Activated T-cell treated with anti-CD3 and anti-CD28 coated beads, Interleukin-2, amount 50 U/mL, for 48 hours (primary cell): ENCODE measurements at regions not wholly inside any gene's neighbourhood (a gene's known extent, or its start where the extent isn't known, plus 50 kb on each side); places are given as distances from the start of the nearest gene placed in this dataset.

ENCODE experiments used
- DNase-seq, 2 experiments: peaks; one replicate each; pipeline ENCODE4 v3.0.0-alpha.2; 2020

DNA sequence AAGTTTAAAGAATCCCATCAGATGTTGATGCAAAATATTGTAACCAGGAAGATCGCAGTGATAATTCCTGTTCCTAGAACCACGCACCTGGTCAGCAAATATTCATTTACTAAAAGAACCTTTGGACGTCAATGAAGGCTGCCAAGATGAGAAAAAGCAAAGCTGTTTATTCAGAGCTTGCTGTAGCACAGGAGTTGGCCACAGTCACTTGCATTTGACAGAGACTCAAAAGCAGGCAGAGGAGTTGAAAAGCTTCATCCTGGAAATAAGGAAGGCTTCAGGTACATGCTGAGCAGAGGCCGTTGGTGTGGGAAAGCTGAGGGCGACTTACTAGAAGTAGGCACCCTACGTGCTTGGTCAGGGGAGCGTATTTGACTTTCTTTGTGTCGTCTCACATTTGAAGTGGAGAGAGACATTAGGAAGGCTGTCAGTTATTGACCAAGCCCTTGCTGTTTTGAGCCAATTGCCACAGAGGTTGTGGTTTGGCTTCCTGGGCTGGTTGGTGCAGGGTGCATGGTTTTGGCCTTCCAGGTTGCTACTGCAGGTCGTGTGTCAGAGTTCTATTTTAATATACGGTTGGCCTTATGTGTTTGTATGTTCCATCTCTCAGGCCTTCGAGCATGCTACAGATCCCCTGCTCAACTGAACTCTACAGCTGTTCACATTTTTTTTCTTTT is 289.6 kb downstream of the METTL4 start:
- DNase-seq = no peak

DNA sequence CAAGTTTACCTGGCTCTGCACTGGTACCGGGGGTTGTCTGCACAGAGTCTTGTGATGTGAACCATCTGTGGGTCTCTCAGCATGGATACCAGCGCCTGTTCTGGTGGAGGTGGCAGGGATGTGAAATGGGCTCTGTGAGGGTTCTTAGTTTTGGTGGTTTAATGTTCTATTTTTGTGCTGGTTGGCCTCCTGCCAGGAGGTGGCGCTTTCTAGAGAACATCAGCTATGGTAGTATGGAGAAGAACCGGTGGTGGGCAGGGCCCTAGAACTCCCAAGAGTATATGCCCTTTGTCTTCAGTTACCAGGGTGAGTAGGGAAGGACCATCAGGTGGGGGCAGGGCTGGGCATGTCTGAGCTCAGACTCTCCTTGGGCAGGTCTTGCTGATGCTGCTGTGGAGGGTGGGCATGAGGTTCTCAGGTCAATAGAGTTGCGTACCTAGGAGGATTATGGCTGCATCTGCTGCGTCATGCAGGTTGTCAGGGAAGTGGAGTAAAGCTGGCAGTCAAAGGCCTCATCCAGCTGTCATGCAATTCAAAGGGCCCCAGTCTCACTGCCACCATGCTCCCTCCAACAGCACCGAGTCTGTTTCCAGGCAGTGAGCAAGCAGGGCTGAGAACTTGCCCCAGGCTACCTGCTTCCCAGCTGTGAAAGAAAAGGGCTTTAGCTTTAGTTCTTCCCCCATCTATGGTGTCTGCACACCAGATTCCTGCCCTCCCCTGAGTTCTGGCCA is 278.0 kb downstream of the METTL4 start:
- peak in 1 of 2 experiments; percentile 20 for DNase-seq

DNA sequence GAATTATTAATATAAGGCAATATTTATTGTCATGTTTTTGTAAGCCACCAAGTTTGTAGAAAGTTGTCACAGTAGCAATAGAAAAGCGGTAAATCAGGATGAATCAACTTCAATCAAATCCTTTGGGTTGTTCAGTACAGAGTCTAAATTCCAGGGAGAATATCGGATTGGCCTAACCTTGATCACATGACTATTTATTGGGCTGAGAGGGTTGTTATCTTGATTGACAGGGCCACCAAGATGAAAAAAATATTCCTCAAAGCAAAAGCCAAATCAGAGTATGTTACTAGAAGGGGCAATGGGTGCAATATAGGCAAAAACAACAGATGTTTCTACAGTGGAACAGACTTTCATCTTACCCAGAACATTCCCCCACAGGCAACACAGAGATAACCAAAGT is 270.0 kb downstream of the METTL4 start:
- no peak for DNase-seq

DNA sequence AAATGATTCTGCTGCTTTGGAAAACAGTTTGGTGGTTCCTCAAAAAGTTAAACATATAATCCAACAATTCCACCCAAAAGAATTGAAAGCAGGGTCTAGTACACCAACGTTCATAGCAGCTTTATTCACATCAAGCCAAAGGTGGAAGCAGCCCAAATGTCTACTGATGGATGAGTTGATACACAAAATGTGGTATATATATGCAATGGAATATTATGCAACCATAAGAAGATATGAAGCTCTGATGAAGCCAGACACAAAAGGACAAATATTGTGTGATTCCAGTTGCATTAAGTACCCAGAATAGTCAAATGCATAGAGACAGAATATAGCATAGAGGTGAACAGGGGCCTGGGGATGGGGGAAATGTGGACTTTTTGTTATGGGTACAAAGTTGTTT is 269.3 kb downstream of the METTL4 start:
- DNase-seq = no peak

DNA sequence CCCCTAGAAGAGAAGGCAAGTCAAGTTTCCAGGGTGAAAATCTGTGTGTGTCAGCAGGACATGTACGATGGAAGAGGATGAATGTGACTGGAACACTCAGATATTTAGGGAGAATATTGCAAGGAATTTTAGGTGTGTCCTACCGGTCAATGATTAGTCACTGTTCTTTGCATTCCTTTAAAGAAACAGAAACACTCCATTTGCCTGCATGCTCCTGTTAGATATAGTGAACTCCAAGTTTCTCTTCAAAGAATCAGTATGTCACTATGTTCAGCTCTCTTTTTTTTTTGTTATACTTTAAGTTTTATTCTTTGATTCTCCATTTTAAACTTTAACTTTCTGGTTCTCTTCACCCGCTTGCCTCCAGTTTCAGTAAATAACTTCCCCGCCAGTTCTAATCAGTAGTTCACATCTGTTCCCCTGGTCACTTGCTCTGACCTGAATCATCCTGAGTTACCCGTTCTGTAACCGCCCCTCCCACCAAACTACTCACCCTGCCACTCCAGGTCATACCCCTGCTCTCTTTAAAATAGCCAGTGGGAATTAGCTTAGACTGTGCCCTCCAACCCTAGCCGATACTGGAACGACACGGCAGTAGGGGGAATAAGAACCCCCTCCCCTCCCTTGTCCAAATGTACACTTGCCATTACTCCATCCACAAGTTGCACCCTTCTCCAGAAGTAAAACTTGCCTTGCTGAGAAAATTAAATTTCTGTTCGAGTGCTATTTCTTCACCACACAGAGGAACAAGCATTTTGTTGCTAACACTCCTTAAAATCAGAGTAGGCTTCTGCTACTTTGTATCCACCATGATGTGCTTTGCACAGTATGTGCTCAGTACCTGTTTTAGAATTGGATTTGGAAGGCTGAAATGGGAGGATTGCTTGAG is 268.4 kb downstream of the METTL4 start:
- DNase-seq = no peak

DNA sequence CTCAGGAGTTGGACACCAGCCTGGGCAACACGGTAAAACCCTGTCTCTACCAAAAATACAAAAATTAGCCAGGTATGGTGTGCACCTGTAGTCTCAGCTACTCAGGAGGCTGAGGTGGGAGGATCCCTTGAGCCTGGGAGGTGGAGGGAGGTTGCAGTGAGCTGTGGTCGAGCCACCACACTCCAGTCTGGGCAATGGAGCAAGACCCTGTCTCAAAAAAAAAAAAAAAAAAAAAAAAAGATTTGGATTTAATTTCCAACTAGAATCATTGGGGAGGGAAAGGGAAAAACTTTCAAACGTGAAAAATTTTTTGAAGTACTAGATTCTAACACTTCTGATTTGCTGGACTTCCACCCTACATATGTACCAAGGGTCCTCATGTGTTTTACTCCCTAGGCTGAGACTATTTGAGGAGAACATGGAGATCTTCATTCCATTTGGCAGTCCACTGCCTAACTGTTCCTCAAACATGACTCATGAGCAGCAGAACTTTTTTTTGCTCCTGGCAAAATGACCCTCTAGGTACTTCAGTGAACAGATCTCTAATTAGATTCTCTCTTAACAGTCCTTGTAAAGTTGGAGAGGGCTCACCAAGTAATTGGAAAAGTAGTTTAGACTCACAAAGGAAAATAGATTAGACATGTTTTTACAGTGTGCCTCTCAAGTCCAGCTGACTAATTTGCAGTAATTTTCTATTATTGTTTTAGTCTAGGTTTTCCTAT is 267.6 kb downstream of the METTL4 start:
- DNase-seq = no peak

DNA sequence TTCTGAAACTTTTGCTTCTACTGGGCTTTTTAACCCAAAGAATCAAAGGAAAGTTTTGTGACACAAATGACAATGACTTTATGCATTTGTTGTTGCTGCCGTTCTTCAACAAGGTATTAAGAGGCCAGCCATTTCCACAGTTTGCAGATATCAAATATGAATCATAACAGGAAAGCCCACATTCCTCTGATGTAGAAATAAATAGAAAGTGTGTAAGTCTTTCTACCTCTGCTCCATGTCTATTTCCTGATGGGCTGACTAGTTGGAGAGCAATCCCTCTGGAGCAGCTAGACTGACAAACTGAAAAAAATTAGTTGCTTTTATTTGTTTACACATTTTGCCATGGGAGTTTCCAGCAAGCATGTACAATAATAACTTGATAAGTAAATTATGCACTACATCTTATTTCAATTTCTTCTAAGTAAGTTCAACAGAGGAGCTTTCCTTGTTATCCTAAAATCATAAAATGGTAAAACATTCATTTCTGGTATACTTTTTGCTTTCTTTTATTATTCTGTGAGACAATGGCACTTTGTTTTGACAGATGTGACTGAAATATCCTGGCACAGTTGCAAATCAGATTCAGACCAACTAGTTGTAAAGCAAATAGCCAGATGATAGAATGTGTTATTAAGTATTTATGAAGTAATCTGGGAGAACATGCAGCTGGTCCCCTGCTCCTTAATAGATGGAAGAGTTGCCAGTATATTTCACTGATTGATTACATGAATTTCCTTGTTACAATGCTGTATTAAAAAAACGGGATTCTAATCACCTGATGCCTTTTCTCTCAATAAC is 266.7 kb downstream of the METTL4 start:
- DNase-seq = no peak

DNA sequence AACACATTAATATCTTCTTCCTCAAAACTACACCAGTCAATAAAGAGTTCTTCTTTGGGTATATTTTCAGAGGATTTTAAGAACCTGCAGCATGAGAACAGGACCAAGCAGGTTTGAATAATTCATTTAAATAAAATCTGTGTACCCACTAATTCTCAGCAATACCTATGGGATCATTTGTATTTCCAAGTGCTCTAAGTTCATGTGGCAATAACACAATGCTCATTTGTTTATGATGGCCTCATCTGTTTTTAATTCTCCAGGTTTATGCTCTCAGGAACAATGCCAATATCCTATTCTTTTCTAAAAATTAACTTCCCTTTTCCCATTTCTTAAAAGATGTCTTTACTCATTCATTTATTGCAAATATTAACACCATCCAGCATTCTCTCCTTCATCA is 264.7 kb downstream of the METTL4 start:
- no peak for DNase-seq

DNA sequence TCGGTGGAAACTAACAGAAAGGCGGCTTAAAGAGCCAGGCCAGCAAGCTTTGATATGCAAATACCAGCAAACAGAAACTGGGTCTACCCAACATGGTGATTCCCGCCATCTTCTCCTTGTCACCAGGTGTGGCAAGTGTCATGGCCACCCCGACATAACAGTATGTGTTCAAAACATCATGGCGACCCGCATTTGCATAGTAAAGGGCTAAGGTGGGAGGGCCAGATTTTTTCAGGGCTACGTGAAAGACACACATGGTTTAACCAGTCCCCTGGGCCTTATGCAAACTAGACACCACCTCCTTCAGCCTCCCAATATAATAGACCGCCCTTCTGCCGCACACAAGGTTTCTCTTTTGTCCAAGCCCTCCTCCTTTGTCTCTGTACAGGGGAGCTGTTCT is 260.4 kb downstream of the METTL4 start:
- DNase-seq = no peak

DNA sequence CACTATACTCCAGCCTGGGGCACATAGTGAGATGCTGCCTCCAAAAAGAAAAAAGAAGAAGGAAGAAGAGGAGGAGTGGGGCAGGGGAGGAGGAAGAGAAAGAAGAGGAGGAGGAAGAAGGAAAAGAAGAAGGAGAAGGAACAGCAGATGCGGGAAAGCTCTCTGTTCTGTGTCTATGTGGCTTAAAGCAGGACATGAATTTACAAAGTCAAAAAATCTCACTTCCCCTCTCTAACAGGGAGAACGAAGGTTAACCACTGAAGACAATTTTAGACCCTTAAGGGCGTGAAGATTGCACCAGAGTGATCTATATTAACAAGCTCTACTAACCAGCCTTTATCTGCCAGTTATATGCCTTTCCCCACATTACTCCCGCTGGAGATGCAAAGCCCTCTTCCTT is 258.9 kb downstream of the METTL4 start:
- no peak for DNase-seq

DNA sequence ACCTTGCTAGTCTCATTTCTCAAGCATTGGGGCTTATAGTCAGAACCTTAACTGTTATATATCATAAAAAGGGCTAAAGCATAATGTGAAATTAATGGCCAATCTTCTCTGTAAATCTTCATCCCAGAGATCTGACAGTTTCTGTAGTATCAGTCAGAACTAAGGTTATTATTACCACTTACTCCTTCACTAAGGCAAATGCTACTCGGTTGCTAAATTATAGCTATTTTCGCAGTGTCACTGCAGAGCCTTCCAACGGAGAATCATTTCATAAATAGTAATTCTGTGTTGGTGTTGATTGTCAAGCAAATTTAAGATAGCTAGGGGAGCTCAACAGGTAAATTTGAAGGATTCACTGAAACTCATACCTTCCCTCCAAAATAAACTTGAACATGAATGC is 258.0 kb downstream of the METTL4 start:
- DNase-seq = no peak

DNA sequence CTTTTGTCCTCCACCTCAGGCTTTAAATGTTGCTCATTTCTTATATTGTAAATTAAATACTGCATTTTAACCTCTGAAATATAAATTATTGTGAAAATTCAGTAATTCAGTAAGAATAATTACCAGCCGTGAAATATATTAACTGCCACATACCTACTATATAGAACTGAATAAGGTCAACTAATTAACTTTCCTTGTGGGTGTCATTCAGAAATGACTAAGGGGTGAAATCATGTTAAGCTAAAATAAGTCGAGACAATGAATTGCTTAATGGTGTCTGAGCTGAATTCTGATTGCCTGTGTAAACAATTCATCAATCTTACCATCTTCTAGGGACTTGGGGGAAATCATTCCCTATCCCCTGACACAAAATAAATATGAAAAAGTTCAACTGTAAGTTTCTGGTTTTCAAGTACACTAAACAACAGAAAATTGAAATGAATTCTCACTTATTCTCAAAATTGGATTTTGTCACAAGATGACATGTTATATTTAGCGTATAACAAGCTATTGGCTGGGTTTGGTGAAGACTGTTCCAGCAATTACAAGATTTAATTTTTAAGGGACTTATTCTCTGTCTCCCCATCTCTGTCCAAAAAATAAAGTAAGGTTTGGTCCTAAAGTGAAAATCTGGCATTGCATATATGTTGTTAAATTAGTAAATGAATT is 255.1 kb downstream of the METTL4 start:
- DNase-seq = no peak

DNA sequence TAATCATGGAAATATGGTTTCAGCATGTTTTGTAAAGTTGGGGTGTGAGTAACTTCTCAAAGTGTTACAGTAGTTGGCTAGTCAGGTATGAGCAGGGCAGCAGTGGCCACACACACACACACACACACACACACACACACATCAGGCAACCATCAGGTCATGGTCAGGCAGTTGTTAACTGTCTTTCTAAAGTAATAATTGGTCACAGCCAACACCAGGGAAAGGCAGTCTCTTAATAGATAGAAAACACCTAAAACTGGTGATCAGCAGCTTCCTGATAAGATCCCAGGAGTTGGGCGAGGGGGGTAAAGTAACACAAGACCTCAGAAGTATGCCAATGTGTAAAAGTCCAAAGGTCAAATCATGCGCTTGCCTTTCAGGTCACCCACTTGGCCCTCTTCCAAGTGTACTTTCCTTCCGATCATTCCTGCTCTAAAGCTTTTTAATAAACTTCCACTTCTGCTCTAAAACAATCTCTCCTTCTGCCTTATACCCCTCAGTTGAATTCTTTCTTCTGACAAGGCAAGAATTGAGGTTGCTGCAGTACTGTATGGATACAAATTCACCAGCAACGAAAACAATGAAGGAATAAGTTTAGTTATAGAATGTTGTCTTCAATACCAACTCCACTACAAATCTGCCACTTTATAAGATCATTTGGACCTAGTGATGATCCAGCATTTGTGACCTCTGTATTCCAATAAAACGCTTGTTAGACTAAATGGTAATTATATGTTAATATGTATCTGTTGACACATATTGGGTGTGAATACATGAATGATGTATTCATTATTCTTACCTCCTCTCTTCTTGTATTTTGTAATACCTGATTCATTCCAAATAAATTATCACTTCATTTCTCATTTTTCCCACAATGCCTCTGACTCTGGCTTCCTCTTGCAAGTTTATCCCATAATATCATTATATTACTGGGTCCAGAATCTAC is 254.3 kb downstream of the METTL4 start:
- DNase-seq = no peak

DNA sequence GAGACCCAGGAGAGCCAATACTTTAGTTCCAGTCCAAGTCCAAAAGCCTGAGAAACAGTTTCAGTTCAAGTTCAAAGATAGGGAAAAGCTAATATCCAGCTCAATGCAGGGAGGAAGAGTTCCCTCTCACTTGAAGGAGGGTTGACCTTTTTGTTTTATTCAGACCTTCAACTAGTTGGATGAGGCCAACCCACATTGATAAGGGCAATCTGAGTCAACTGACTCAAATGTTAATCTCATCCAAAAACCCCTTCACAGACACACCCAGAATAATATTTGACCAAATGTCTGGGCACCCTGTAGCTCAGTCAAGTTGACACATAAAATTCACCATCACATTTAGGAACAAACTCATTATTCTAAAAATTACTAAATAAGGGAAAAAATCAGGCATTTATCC is 246.8 kb downstream of the METTL4 start:
- DNase-seq = no peak

DNA sequence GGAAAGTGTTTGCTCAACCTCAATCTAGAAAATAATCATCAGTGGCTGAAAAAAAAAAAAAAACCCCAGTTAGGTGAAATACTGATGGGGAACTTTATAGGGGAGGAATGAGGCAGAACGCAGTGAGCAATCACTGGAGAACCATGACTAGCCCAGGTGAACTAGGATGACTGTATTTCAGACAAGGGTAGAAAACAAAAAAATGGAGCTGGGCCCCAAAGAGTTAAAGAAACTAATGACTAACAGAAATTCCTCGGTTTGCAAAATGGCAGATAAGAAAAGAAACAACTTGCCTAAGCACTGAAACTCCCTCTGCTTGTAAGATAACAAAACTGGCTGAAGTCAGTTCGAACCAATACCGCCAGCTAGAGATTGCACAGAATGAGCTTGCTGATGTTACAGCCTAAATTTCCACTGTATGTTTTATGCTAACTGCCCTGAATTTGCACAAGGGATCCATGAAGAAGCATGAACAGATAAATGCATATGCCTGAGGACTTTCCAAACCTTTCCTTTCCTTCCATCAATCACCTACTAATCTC is 245.9 kb downstream of the METTL4 start:
- no peak for DNase-seq

DNA sequence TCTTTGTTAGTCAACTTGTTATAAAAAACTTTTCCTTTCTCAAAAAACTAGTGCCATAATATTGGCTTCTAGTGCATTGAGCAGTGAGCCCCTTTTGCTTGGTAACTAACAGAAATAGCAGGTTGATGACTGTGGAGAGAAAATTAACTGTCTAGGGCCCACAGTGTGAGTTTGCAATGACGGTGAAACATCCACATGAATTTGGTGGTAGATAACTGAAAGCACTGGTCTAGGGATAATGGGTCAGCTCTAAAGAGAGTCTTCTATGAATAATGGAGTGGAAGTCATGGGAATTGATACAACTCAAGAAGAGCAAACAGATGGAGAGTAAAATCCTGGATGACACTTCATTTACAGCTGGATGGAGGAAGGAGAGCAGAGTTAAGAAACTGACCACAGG is 245.4 kb downstream of the METTL4 start:
- no peak for DNase-seq

DNA sequence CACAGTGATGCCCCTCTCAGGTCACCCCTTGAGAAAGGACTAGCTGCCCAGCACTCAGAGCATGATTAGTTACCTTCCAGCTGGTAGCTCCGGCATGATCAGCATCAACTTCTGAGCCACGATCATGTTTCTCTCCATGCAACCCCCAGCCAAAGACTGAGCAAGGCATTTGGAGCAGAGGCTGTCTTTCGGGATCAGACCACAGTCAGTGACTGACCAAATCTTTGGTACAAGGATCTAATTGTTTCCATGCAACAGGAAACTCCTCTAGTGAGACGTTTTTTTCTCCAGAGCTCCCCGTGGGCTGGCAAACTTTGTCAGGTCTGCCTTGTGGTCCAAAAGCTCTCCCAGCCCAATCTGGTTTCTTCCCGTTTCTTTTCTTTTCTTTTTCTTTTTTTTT is 244.3 kb downstream of the METTL4 start:
- DNase-seq = no peak

DNA sequence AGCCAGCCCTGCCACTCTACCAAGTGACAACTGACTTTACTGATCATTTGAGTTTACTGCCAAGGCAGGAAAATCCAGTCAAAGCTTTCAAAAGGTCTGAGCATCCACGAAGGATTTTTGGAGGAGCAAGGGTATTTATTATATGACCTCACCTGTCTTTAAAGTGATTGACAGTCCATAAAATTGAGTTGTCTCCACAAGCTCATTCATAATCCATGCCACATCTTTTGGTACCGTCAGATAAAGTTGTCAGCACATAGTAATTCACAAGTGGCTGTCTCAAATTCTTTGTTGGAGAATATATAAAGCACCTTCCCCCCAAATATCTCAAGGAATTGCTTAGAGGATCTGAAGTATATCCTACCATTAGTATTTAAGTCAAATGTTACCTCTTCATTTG is 240.5 kb downstream of the METTL4 start:
- DNase-seq = no peak

DNA sequence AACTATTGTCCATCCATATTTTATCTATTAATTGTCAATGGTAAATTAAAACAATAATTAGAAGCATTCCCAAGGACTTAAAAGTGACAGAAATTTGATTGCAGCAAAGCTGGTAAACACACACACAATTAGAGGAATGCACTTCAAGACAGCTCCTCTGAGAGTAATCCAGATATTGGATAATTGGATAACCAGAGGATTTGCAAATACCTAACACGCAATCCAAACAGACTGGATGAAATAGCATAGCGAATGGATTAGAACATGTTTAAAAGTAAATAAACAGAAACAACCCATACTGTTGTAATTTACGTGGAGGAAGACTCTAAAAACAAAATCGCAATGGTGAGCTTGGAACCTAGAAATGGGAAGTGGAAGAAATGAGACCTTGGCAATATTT is 239.8 kb downstream of the METTL4 start:
- DNase-seq = no peak
